Middle frontal gyrus (tissue), 1 donor: ENCODE measurements at regions not wholly inside any gene's neighbourhood (a gene's known extent, or its start where the extent isn't known, plus 50 kb on each side); places are given as distances from the start of the nearest gene placed in this dataset.
"Not testable (repeated sequence)": the region's sequence is repeated elsewhere in the genome, so short reads cannot be mapped to it uniquely, and the experiment has no call there.

ENCODE experiments used
- DNase-seq: peaks from one replicate; pipeline ENCODE4 v3.0.0-alpha.2; 2015; ENCODE audit warnings: low spot score; ENCODE audit errors: extremely low spot score

DNA sequence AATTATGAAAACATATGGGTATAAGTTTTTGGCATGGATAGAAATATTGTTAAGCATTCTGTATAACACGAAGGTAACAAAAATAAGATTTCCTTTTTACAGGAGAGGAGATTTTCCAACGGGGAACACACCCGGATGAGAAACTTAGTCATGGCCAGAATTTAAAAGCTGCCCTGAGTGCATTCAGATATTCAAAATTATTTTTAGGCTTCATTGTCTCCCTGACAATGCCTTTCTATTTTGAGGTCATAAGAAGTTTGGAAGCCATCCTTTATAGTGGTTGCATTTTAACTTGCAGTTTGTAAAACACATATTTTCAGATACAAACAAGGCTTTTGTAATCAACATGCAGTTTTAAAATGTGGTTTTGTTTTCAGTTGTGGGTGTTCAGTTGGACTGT is 357.5 kb upstream of the FAM47C start:
- no peak for DNase-seq

GRCh38 chrX:36683507-36683906 is 324.7 kb upstream of the FAM47C start:
- DNase-seq, result no peak

- DNase-seq, result no peak
These were observed 324.1 kb upstream of the FAM47C start for GRCh38 chrX:36684053-36684452.

GRCh38 chrX:36721990-36722389 is 286.2 kb upstream of the FAM47C start:
- no peak for DNase-seq

DNA sequence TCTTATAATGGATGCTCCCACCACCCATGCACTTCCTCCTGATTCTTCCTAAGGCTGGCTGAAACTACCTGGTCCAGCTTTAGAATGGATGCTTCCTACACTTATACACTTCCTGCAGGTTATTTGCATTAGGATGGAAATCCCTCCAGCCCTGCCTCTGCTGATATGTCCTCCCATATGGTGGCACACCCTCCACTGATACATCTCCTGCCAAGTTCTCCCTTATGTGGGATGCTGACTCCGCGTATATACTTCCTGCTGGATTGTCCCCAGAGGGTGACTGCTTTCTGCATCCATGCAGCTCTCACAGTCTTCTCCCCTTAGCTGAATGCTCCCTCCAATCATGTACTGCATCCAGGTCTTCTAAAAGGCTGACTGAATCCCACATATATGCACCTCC is 254.6 kb upstream of the FAM47C start:
- no peak for DNase-seq

GRCh38 chrX:36787752-36788151 is 220.4 kb upstream of the FAM47C start:
- no peak for DNase-seq

DNA sequence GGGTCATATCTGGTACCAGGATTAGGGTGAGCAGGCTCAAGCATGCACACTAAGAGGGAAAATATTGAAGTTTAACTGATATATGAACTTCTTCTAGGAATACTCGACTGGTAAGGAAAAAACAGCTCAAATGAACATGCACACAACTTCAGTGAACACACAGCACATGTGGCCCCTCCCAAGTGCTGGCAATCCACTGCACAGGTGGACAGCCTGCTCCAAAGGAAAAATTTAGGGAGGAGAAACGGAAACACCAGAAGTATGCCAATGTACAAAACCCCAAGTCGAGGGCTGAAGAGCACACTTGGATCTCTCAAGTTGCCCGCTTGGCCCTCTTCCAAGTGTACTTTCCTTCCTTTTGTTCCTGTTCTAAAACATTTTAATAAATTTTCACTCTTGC is 205.0 kb upstream of the FAM47C start:
- no peak for DNase-seq

DNA sequence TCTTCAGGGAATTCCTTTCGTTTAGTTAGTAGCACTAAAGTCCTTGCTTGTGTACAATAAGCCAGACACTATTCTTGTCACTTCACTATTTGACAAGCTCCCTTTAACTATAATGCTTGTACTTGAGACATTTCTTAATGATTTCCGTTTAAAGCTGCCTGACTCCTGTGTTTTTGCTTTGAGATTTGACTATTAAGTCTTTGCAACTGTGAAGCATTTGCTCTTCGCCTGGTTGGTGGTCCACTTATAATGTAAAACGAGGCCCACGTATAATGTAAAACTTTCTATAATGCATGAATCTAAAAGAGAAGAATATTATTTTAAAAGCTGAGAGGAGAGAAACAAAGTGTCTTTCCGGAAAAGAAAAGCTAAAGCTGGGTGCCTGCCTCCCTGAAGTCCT is 204.1 kb upstream of the FAM47C start:
- no peak for DNase-seq

- no peak for DNase-seq
These were observed 163.3 kb upstream of the FAM47C start for GRCh38 chrX:36844857-36845256.

- no peak for DNase-seq
These were observed 160.7 kb upstream of the FAM47C start for GRCh38 chrX:36847496-36847895.

GRCh38 chrX:36849407-36849806 is 158.8 kb upstream of the FAM47C start:
- DNase-seq, result no peak

DNA sequence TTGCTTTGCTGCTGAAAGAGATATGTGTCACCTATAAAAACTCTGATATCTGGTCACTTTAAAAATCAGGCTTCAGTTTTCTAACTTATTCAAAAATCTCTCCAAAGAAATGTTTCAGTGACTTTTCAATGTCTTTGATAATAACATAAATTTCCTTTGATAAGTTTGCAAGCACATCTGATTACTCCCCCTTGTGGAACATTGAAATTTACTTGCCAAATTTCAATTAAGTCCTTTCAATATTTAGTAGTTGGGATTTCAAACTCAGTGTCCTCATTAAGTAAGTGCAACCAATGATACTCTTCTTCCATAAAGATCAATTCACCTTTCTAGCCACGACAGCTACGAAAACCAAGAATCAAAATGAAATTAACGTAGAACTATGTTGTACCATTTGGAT is 151.3 kb upstream of the FAM47C start:
- DNase-seq, result no peak

GRCh38 chrX:36859231-36859630 is 148.9 kb upstream of the FAM47C start:
- no peak for DNase-seq

GRCh38 chrX:36861601-36862000 is 146.6 kb upstream of the FAM47C start:
- no peak for DNase-seq

DNA sequence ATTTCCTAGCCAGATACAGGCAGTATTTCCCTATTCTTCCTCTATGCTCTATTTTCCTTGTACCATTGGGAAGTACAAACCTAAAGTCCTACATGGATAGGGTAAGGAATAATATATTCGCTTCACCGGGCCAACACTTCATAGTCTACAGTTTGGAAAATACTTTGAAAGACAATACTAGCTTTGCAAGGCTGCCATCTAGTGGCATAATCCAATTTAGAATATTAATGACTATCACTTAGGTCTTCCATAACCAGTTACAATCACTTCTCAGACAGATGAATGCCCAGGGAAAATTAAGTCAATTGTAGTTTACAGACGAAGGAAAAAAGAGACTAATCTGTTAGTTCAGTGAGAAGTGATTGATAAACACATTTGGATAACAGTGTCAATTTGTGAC is 141.0 kb upstream of the FAM47C start:
- DNase-seq, result peak; percentile 61

- DNase-seq, result no peak
These were observed 139.6 kb upstream of the FAM47C start for GRCh38 chrX:36868592-36868991.

- DNase-seq, result no peak
These were observed 138.7 kb upstream of the FAM47C start for GRCh38 chrX:36869457-36869856.

DNA sequence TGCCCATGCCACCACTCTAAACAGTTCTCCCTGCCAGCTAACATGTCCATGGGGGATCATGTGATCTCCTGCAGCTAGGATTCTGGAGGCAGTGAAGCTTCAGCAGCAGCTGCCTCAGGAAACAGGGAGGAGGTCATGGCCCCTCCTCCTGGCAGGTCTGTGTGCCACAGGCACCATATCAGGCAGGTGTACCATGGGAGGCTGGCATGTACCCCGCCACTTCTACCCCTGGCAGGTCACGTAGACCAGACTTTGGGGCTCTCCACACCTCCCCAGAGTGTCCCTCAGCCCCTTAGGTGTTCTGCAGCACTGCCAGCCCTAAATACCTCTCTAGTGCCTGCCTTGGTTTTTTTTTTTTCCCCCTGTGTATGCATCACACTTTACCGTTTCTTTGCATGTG is 110.5 kb upstream of the FAM47C start:
- no peak for DNase-seq

GRCh38 chrX:36898301-36898700 is 109.9 kb upstream of the FAM47C start:
- DNase-seq, result no peak

- not testable (repeated sequence) for DNase-seq
These were observed 103.6 kb upstream of the FAM47C start for GRCh38 chrX:36904561-36904960.

DNA sequence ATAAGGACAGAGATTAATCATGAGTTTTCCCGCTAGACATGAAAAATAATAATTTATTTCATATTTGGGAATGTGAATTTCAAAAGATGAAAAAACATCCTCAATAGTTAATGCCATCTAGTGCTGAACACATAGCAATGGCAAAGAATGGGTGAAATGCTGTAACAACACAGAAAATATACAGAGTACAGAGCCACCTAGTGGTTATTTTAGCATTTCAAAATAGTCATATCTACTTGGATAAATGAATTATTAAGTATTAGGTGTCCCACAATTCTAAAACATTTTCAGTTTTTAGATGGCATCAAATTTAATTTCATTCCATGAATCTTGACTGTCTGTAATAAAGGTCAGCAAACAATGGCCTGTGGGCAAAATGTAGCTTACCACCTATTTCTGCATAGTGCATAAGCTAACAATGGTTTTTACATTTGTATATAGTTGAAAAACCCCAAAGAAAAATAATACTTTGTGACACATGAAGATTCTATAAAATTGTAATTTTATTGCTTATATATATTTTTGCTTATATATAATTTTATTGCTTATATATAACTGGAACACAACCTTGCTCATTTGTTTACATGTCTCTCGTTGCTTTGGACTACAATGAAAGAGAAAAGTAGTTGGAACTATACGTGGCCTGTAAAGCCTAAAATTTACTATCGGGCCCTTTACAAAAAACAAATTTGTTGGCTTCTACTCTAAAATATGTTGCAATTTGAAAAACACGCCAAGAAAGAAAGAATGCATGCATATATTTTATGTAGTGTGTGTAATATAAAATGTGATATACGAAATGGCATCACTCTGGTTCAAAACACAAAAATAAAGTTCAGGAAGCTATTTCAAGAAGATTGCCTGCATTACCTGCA is 99.1 kb upstream of the FAM47C start:
- no peak for DNase-seq

DNA sequence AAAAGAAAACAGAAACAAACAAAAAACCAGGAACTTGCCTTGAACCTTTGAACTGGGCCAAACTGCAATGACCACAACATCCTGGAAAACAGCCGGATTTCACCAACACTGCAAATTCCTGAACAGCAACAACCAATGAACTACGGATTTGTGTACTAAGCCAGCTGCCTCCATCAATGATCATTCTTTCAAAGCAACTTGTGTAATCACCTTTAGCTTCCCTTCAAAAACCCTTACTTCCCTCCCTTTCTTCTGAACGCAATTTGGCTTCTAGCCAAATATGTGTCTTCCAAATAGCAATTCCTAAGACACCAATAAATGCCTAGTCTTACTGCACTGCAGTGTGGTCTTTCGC is 98.5 kb upstream of the FAM47C start:
- DNase-seq, result no peak

DNA sequence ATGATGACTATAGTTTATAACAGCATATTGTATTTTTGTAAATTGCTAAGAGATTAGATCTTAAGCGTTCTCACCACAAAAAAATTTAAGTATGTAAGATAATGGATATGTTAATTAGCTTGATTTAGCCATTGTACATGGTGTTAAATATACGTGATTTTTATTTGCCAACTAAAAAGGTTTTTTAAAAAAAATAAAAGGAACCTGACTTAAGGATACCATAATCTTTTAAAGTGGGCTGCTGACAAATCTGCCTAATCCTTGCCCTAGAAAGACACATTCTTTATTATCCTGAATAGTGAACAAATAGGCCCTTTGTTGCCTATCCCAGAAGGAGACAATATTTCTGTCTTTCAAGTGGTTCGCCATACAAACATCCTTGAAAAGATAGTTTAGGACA is 94.6 kb upstream of the FAM47C start:
- no peak for DNase-seq

- no peak for DNase-seq
These were observed 91.2 kb upstream of the FAM47C start for GRCh38 chrX:36916941-36917340.
